ENCODE measurements at regions not wholly inside any gene's neighbourhood (a gene's known extent, or its start where the extent isn't known, plus 50 kb on each side); places are given as distances from the start of the nearest gene placed in this dataset.
"Not testable (repeated sequence)": the region's sequence is repeated elsewhere in the genome, so short reads cannot be mapped to it uniquely, and the experiment has no call there.

GRCh38 chr1:199596448-199596847 lies 431.1 kb upstream of the NR5A2 start:
- not testable (repeated sequence) for TF ChIP-seq ZNF707 (tag by site-specific recombination; IDR thresholded peaks at IDR 0.05); CTCF (tag by site-specific recombination; IDR thresholded peaks at IDR 0.05); ZBTB7A (tag by site-specific recombination; IDR thresholded peaks at IDR 0.05; ENCODE audit: low read depth); ZNF274 (IDR thresholded peaks at IDR 0.05; ENCODE audit: low read length); ZNF274 (tag by site-specific recombination; IDR thresholded peaks at IDR 0.05; ENCODE audit: borderline replicate concordance); YY1 (tag by site-specific recombination; IDR thresholded peaks at IDR 0.05); GLI4 (tag by site-specific recombination; IDR thresholded peaks at IDR 0.05); ZNF530 (tag by site-specific recombination; IDR thresholded peaks at IDR 0.05; ENCODE audit: low read depth); ZNF792 (tag by site-specific recombination; IDR thresholded peaks at IDR 0.05); ZNF202 (tag by site-specific recombination; IDR thresholded peaks at IDR 0.05; ENCODE audit: borderline replicate concordance); ZNF280D (tag by site-specific recombination; IDR thresholded peaks at IDR 0.05); ZNF544 (tag by site-specific recombination; IDR thresholded peaks at IDR 0.05); ZNF610 (tag by site-specific recombination; IDR thresholded peaks at IDR 0.05; ENCODE audit: borderline replicate concordance); ZNF175 (tag by site-specific recombination; IDR thresholded peaks at IDR 0.05); PBX3 (CRISPR knock-in tag; IDR thresholded peaks at IDR 0.05)

Data from HEK293 (cell line).